ENCODE measurements at regions not wholly inside any gene's neighbourhood (a gene's known extent, or its start where the extent isn't known, plus 50 kb on each side); places are given as distances from the start of the nearest gene placed in this dataset.

- peaks cover 12% of the 10 kb centered on the region for H3K9me3 Mint-ChIP-seq
- H3K4me1 Mint-ChIP-seq: no peaks in the 10 kb centered on the region
- no peaks in the 10 kb centered on the region for H3K36me3 Mint-ChIP-seq
- no peak for ATAC-seq
- H3K4me3 Mint-ChIP-seq: no peak overlapping the region
- no peak overlapping the region for H3K27ac Mint-ChIP-seq
- DNase-seq (ENCODE audit: low spot score in 2 of 2): no peak
Observed at GRCh38 chr14:42710071-42710470, 1103.4 kb downstream of the LRFN5 start.

- Mint-ChIP-seq H3K9me3 (peaks cover 14% of the 10 kb centered on the region), H3K27ac (no peak overlapping the region)
Observed at GRCh38 chr14:42703501-42703900, 1096.8 kb downstream of the LRFN5 start.

GRCh38 chr14:42687421-42687820 lies 1080.7 kb downstream of the LRFN5 start:
- Mint-ChIP-seq H3K9me3 (peaks cover 26% of the 10 kb centered on the region), H3K4me3 (no peak overlapping the region), H3K4me1 (no peaks in the 10 kb centered on the region), H3K27ac (no peak overlapping the region), H3K36me3 (no peaks in the 10 kb centered on the region)
- no peak for DNase-seq (ENCODE audit: low spot score in 2 of 2)
- no peak for ATAC-seq

More at GRCh38 chr14:42703501-42703900, 1096.8 kb downstream of the LRFN5 start:
- H3K36me3 Mint-ChIP-seq: no peaks in the 10 kb centered on the region
- ATAC-seq (no peak), DNase-seq (ENCODE audit: low spot score in 2 of 2) (no peak)
- H3K4me3 Mint-ChIP-seq: no peak overlapping the region
- no peaks in the 10 kb centered on the region for H3K4me1 Mint-ChIP-seq

GRCh38 chr14:42683707-42684106 lies 1077.0 kb downstream of the LRFN5 start:
- DNase-seq (ENCODE audit: low spot score in 2 of 2): no peak

GRCh38 chr14:42676636-42677035 lies 1070.0 kb downstream of the LRFN5 start:
- H3K9me3 Mint-ChIP-seq: peaks cover 15% of the 10 kb centered on the region
- H3K36me3 Mint-ChIP-seq: no peaks in the 10 kb centered on the region
- no peak for DNase-seq (ENCODE audit: low spot score in 2 of 2)
- H3K4me3 Mint-ChIP-seq: no peak overlapping the region
- no peaks in the 10 kb centered on the region for H3K4me1 Mint-ChIP-seq
- ATAC-seq: no peak
- no peak overlapping the region for H3K27ac Mint-ChIP-seq

More at GRCh38 chr14:42683707-42684106, 1077.0 kb downstream of the LRFN5 start:
- no peaks in the 10 kb centered on the region for H3K4me1 Mint-ChIP-seq
- no peak overlapping the region for H3K4me3 Mint-ChIP-seq
- peaks cover 18% of the 10 kb centered on the region for H3K9me3 Mint-ChIP-seq
- H3K36me3 Mint-ChIP-seq: no peaks in the 10 kb centered on the region
- no peak overlapping the region for H3K27ac Mint-ChIP-seq
- ATAC-seq: no peak

- Mint-ChIP-seq H3K27ac (no peak overlapping the region), H3K36me3 (no peaks in the 10 kb centered on the region), H3K4me3 (no peak overlapping the region), H3K4me1 (no peaks in the 10 kb centered on the region), H3K9me3 (peaks cover 13% of the 10 kb centered on the region)
- DNase-seq (ENCODE audit: low spot score in 2 of 2): no peak
- ATAC-seq: no peak
Observed at GRCh38 chr14:42673963-42674362, 1067.3 kb downstream of the LRFN5 start.

GRCh38 chr14:42671636-42672035 lies 1065.0 kb downstream of the LRFN5 start:
- ATAC-seq: no peak
- H3K27ac Mint-ChIP-seq: no peak overlapping the region
- no peaks in the 10 kb centered on the region for H3K36me3 Mint-ChIP-seq
- DNase-seq (ENCODE audit: low spot score in 2 of 2): no peak
- H3K9me3 Mint-ChIP-seq: peaks cover 22% of the 10 kb centered on the region
- no peak overlapping the region for H3K4me3 Mint-ChIP-seq
- no peaks in the 10 kb centered on the region for H3K4me1 Mint-ChIP-seq

- no peak overlapping the region for H3K27ac Mint-ChIP-seq
- no peaks in the 10 kb centered on the region for H3K4me1 Mint-ChIP-seq
- no peak overlapping the region for H3K4me3 Mint-ChIP-seq
- no peak for ATAC-seq
- DNase-seq (ENCODE audit: low spot score in 2 of 2): no peak
- H3K36me3 Mint-ChIP-seq: no peaks in the 10 kb centered on the region
- H3K9me3 Mint-ChIP-seq: peaks cover 29% of the 10 kb centered on the region
Observed at GRCh38 chr14:42665083-42665482, 1058.4 kb downstream of the LRFN5 start.

GRCh38 chr14:42664190-42664589 lies 1057.5 kb downstream of the LRFN5 start:
- Mint-ChIP-seq H3K9me3 (peaks cover 29% of the 10 kb centered on the region), H3K4me1 (no peaks in the 10 kb centered on the region), H3K4me3 (no peak overlapping the region), H3K36me3 (no peaks in the 10 kb centered on the region), H3K27ac (no peak overlapping the region)
- no peak for ATAC-seq
- no peak for DNase-seq (ENCODE audit: low spot score in 2 of 2)

- H3K9me3 Mint-ChIP-seq: peaks cover 9% of the 10 kb centered on the region
- no peaks in the 10 kb centered on the region for H3K36me3 Mint-ChIP-seq
- ATAC-seq: no peak
- no peak overlapping the region for H3K4me3 Mint-ChIP-seq
- DNase-seq (ENCODE audit: low spot score in 2 of 2): no peak
- H3K4me1 Mint-ChIP-seq: no peaks in the 10 kb centered on the region
- no peak overlapping the region for H3K27ac Mint-ChIP-seq
Observed at GRCh38 chr14:42654707-42655106, 1048.0 kb downstream of the LRFN5 start.

- H3K36me3 Mint-ChIP-seq: no peaks in the 10 kb centered on the region
- peaks cover 15% of the 10 kb centered on the region for H3K9me3 Mint-ChIP-seq
- no peak overlapping the region for H3K27ac Mint-ChIP-seq
- ATAC-seq (no peak), DNase-seq (ENCODE audit: low spot score in 2 of 2) (no peak)
- H3K4me3 Mint-ChIP-seq: no peak overlapping the region
- no peaks in the 10 kb centered on the region for H3K4me1 Mint-ChIP-seq
Observed at GRCh38 chr14:42642787-42643186, 1036.1 kb downstream of the LRFN5 start.

GRCh38 chr14:42633504-42634095 lies 1026.9 kb downstream of the LRFN5 start:
- H3K4me3 Mint-ChIP-seq: no peak overlapping the region
- no peaks in the 10 kb centered on the region for H3K36me3 Mint-ChIP-seq
- no peaks in the 10 kb centered on the region for H3K4me1 Mint-ChIP-seq
- ATAC-seq: no peak
- H3K9me3 Mint-ChIP-seq: peaks cover 14% of the 10 kb centered on the region
- no peak for DNase-seq (ENCODE audit: low spot score in 2 of 2)
- H3K27ac Mint-ChIP-seq: no peak overlapping the region

GRCh38 chr14:42629553-42629952 lies 1022.9 kb downstream of the LRFN5 start:
- DNase-seq (ENCODE audit: low spot score in 2 of 2): no peak
- Mint-ChIP-seq H3K27ac (no peak overlapping the region), H3K36me3 (no peaks in the 10 kb centered on the region), H3K9me3 (peaks cover 8% of the 10 kb centered on the region), H3K4me3 (no peak overlapping the region), H3K4me1 (no peaks in the 10 kb centered on the region)
- no peak for ATAC-seq

GRCh38 chr14:42628602-42629001 lies 1021.9 kb downstream of the LRFN5 start:
- H3K9me3 Mint-ChIP-seq: peaks cover 8% of the 10 kb centered on the region
- no peak overlapping the region for H3K4me3 Mint-ChIP-seq
- DNase-seq (ENCODE audit: low spot score in 2 of 2): no peak
- H3K4me1 Mint-ChIP-seq: no peaks in the 10 kb centered on the region
- no peaks in the 10 kb centered on the region for H3K36me3 Mint-ChIP-seq
- H3K27ac Mint-ChIP-seq: no peak overlapping the region
- no peak for ATAC-seq

GRCh38 chr14:42626986-42627385 lies 1020.3 kb downstream of the LRFN5 start:
- Mint-ChIP-seq H3K36me3 (no peaks in the 10 kb centered on the region), H3K27ac (no peak overlapping the region), H3K4me1 (no peaks in the 10 kb centered on the region), H3K9me3 (peaks cover 3% of the 10 kb centered on the region), H3K4me3 (no peak overlapping the region)
- ATAC-seq: no peak
- DNase-seq (ENCODE audit: low spot score in 2 of 2): no peak

GRCh38 chr14:42624980-42625761 lies 1018.5 kb downstream of the LRFN5 start:
- Mint-ChIP-seq H3K9me3 (peaks cover 3% of the 10 kb centered on the region), H3K4me1 (no peaks in the 10 kb centered on the region), H3K36me3 (no peaks in the 10 kb centered on the region), H3K4me3 (no peak overlapping the region), H3K27ac (no peak overlapping the region)
- ATAC-seq: no peak
- no peak for DNase-seq (ENCODE audit: low spot score in 2 of 2)

Data from stimulated activated effector memory CD8-positive, alpha-beta T cell treated with anti-CD3 and anti-CD28 coated beads, Interleukin-12 subunit alpha, Interleukin-12 subunit beta, amount 100 ng/mL, for 72 hours (primary cell).